ENCODE measurements at regions not wholly inside any gene's neighbourhood (a gene's known extent, or its start where the extent isn't known, plus 50 kb on each side); places are given as distances from the start of the nearest gene placed in this dataset.

GRCh38 chr4:133323670-133324069 is 174.6 kb downstream of the PCDH10 start (continued):
- TF ChIP-seq, protein P1, sequence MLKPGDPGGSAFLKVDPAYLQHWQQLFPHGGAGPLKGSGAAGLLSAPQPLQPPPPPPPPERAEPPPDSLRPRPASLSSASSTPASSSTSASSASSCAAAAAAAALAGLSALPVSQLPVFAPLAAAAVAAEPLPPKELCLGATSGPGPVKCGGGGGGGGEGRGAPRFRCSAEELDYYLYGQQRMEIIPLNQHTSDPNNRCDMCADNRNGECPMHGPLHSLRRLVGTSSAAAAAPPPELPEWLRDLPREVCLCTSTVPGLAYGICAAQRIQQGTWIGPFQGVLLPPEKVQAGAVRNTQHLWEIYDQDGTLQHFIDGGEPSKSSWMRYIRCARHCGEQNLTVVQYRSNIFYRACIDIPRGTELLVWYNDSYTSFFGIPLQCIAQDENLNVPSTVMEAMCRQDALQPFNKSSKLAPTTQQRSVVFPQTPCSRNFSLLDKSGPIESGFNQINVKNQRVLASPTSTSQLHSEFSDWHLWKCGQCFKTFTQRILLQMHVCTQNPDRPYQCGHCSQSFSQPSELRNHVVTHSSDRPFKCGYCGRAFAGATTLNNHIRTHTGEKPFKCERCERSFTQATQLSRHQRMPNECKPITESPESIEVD (tag by site-specific recombination; IDR thresholded peaks at IDR 0.05): no peak
- TF ChIP-seq SALL2 (tag by site-specific recombination; IDR thresholded peaks at IDR 0.05; ENCODE audit: borderline replicate concordance) (no peak), ZNF529 (tag by site-specific recombination; IDR thresholded peaks at IDR 0.05; ENCODE audit: insufficient replicate concordance) (no peak), ZNF157 (tag by site-specific recombination; IDR thresholded peaks at IDR 0.05) (no peak), ZNF560 (tag by site-specific recombination; IDR thresholded peaks at IDR 0.05; ENCODE audit: borderline replicate concordance) (no peak)

GRCh38 chr4:133320576-133321170 is 171.6 kb downstream of the PCDH10 start:
- Histone ChIP-seq H3K4me3 (ENCODE audit: low read depth, low read length) (no peak overlapping the region), H3K36me3 (ENCODE audit: control insufficient read depth in 2 of 2, insufficient read depth in 1 of 2, low read length in 2 of 2) (no peaks in the 10 kb centered on the region), H3K9me3 (ENCODE audit: control insufficient read depth, insufficient read depth, low read depth, low read length) (no peaks in the 10 kb centered on the region), H3K4me1 (ENCODE audit: control insufficient read depth, insufficient read depth, low read length) (no peaks in the 10 kb centered on the region), H3K27ac (ENCODE audit: extremely low read depth, low read depth, low read length) (no peak overlapping the region)
- ChIA-PET POLR2A (no interaction called here), CTCF (interaction anchor here (0.6 to 1.4 kb wide), 6 partner anchors 13 to 468 kb away, joined by 3 to 4 read pairs (median 4); no protein-coding TSS in a partner anchor)
- TF ChIP-seq HOXC10 (CRISPR knock-in tag; IDR thresholded peaks at IDR 0.05) (no peak), BCL11A (tag by site-specific recombination; IDR thresholded peaks at IDR 0.05; ENCODE audit: low read depth) (no peak), ZNF426 (tag by site-specific recombination; IDR thresholded peaks at IDR 0.05) (no peak), KLF7 (tag by site-specific recombination; IDR thresholded peaks at IDR 0.05; ENCODE audit: borderline replicate concordance) (no peak), ZNF707 (tag by site-specific recombination; IDR thresholded peaks at IDR 0.05) (no peak)
- TF ChIP-seq, protein P2, sequence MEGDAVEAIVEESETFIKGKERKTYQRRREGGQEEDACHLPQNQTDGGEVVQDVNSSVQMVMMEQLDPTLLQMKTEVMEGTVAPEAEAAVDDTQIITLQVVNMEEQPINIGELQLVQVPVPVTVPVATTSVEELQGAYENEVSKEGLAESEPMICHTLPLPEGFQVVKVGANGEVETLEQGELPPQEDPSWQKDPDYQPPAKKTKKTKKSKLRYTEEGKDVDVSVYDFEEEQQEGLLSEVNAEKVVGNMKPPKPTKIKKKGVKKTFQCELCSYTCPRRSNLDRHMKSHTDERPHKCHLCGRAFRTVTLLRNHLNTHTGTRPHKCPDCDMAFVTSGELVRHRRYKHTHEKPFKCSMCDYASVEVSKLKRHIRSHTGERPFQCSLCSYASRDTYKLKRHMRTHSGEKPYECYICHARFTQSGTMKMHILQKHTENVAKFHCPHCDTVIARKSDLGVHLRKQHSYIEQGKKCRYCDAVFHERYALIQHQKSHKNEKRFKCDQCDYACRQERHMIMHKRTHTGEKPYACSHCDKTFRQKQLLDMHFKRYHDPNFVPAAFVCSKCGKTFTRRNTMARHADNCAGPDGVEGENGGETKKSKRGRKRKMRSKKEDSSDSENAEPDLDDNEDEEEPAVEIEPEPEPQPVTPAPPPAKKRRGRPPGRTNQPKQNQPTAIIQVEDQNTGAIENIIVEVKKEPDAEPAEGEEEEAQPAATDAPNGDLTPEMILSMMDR (tag by site-specific recombination; IDR thresholded peaks at IDR 0.05): no peak
- TF ChIP-seq, protein P3, sequence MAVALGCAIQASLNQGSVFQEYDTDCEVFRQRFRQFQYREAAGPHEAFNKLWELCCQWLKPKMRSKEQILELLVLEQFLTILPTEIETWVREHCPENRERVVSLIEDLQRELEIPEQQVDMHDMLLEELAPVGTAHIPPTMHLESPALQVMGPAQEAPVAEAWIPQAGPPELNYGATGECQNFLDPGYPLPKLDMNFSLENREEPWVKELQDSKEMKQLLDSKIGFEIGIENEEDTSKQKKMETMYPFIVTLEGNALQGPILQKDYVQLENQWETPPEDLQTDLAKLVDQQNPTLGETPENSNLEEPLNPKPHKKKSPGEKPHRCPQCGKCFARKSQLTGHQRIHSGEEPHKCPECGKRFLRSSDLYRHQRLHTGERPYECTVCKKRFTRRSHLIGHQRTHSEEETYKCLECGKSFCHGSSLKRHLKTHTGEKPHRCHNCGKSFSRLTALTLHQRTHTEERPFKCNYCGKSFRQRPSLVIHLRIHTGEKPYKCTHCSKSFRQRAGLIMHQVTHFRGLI (tag by site-specific recombination; IDR thresholded peaks at IDR 0.05): no peak

- no peak overlapping the region for H3K4me3 ChIP-seq (ENCODE audit: low read depth, low read length)
- TF ChIP-seq SETDB1 (IDR thresholded peaks at IDR 0.05; ENCODE audit: insufficient read length, low read length): no peak
- TF ChIP-seq, protein P4, sequence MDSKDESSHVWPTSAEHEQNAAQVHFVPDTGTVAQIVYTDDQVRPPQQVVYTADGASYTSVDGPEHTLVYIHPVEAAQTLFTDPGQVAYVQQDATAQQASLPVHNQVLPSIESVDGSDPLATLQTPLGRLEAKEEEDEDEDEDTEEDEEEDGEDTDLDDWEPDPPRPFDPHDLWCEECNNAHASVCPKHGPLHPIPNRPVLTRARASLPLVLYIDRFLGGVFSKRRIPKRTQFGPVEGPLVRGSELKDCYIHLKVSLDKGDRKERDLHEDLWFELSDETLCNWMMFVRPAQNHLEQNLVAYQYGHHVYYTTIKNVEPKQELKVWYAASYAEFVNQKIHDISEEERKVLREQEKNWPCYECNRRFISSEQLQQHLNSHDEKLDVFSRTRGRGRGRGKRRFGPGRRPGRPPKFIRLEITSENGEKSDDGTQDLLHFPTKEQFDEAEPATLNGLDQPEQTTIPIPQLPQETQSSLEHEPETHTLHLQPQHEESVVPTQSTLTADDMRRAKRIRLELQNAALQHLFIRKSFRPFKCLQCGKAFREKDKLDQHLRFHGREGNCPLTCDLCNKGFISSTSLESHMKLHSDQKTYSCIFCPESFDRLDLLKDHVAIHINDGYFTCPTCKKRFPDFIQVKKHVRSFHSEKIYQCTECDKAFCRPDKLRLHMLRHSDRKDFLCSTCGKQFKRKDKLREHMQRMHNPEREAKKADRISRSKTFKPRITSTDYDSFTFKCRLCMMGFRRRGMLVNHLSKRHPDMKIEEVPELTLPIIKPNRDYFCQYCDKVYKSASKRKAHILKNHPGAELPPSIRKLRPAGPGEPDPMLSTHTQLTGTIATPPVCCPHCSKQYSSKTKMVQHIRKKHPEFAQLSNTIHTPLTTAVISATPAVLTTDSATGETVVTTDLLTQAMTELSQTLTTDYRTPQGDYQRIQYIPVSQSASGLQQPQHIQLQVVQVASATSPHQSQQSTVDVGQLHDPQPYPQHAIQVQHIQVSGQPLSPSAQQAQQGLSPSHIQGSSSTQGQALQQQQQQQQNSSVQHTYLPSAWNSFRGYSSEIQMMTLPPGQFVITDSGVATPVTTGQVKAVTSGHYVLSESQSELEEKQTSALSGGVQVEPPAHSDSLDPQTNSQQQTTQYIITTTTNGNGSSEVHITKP (tag by site-specific recombination; IDR thresholded peaks at IDR 0.05): no peak
- no peak for TF ChIP-seq ZNF311 (tag by site-specific recombination; IDR thresholded peaks at IDR 0.05; ENCODE audit: borderline replicate concordance)
- TF ChIP-seq SP7 (tag by site-specific recombination; IDR thresholded peaks at IDR 0.05): no peak
- no peak for TF ChIP-seq SP3 (tag by site-specific recombination; IDR thresholded peaks at IDR 0.05)
- no peak for TF ChIP-seq ZNF76 (tag by site-specific recombination; IDR thresholded peaks at IDR 0.05; ENCODE audit: borderline replicate concordance, low read depth)
- TF ChIP-seq ZNF155 (tag by site-specific recombination; IDR thresholded peaks at IDR 0.05): no peak
- TF ChIP-seq ZBTB7A (tag by site-specific recombination; IDR thresholded peaks at IDR 0.05; ENCODE audit: low read depth): no peak
- TF ChIP-seq ZNF548 (tag by site-specific recombination; IDR thresholded peaks at IDR 0.05): no peak
- TF ChIP-seq, protein P5, sequence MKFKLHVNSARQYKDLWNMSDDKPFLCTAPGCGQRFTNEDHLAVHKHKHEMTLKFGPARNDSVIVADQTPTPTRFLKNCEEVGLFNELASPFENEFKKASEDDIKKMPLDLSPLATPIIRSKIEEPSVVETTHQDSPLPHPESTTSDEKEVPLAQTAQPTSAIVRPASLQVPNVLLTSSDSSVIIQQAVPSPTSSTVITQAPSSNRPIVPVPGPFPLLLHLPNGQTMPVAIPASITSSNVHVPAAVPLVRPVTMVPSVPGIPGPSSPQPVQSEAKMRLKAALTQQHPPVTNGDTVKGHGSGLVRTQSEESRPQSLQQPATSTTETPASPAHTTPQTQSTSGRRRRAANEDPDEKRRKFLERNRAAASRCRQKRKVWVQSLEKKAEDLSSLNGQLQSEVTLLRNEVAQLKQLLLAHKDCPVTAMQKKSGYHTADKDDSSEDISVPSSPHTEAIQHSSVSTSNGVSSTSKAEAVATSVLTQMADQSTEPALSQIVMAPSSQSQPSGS (tag by site-specific recombination; IDR thresholded peaks at IDR 0.05; ENCODE audit: low read depth): no peak
- ChIA-PET CTCF (no interaction called here), POLR2A (no interaction called here)
- no peaks in the 10 kb centered on the region for H3K36me3 ChIP-seq (ENCODE audit: control insufficient read depth in 2 of 2, insufficient read depth in 1 of 2, low read length in 2 of 2)
- no peak overlapping the region for H3K27ac ChIP-seq (ENCODE audit: extremely low read depth, low read depth, low read length)
- no peaks in the 10 kb centered on the region for H3K4me1 ChIP-seq (ENCODE audit: control insufficient read depth, insufficient read depth, low read length)
- H3K9me3 ChIP-seq (ENCODE audit: control insufficient read depth, insufficient read depth, low read depth, low read length): no peaks in the 10 kb centered on the region
These were observed 167.8 kb downstream of the PCDH10 start for GRCh38 chr4:133316909-133317308.
